ENCODE measurements at regions not wholly inside any gene's neighbourhood (a gene's known extent, or its start where the extent isn't known, plus 50 kb on each side); places are given as distances from the start of the nearest gene placed in this dataset.

DNA sequence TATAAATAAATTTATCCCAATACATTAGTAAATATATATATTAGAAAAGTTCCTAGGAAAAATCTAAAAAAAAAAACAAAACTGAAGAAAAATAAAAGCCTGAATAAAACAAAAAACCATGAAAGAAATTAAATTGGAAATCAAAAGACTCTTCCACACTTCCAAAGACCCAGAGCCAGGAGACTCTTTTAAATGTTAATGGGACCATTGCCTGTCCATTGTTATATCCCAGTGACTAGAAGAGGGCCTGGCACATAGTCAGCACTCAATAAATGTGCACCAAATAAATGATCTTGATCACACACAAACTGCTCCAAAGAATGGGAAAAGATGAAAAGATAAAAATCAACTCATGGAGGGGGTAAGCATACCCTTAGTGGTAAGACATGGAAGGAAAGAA, 51.3 kb upstream of the CLDN18 start:
- no peaks in the 10 kb centered on the region for H3K36me3 ChIP-seq
- no peak overlapping the region for H3K27ac ChIP-seq
- intact Hi-C loops (cut with DNase I; ENCODE audit: low total_unique reads), result no loop called here
- H3K4me1 ChIP-seq, result no peaks in the 10 kb centered on the region
- no peaks in the 10 kb centered on the region for H3K9me3 ChIP-seq
- no peaks in the 10 kb centered on the region for H3K27me3 ChIP-seq
- TF ChIP-seq, protein P1, sequence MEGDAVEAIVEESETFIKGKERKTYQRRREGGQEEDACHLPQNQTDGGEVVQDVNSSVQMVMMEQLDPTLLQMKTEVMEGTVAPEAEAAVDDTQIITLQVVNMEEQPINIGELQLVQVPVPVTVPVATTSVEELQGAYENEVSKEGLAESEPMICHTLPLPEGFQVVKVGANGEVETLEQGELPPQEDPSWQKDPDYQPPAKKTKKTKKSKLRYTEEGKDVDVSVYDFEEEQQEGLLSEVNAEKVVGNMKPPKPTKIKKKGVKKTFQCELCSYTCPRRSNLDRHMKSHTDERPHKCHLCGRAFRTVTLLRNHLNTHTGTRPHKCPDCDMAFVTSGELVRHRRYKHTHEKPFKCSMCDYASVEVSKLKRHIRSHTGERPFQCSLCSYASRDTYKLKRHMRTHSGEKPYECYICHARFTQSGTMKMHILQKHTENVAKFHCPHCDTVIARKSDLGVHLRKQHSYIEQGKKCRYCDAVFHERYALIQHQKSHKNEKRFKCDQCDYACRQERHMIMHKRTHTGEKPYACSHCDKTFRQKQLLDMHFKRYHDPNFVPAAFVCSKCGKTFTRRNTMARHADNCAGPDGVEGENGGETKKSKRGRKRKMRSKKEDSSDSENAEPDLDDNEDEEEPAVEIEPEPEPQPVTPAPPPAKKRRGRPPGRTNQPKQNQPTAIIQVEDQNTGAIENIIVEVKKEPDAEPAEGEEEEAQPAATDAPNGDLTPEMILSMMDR (IDR thresholded peaks at IDR 0.05), result no peak
- no peak for TF ChIP-seq POLR2A (IDR thresholded peaks at IDR 0.05)
- H3K4me3 ChIP-seq, result no peak overlapping the region
- DNase-seq, result no peak

Data from uterus (tissue), 3 donors.